ENCODE measurements at regions not wholly inside any gene's neighbourhood (a gene's known extent, or its start where the extent isn't known, plus 50 kb on each side); places are given as distances from the start of the nearest gene placed in this dataset.

DNA sequence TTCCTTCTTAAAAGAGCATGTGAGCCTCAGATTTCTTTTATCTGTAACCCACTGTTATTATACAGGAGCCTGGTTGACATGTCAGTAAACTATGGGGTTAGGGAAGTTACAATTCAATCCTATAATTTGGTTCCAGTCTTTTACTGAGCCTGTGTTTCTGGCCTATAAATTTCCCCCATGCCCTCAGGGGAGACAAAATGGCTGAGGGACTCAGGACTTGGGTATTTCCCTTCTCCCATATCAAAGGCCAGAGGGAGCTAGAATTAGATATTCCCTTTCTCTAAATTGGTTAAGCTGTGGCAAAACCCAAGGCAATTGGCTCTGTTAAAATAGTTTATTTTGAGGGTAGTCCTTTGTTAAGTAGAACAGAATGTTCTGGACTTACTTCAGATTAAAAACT is 823.2 kb downstream of the TLE1 start:
- POLR2A ChIA-PET (ENCODE audit: low non-redundant PET): no interaction called here
- CTCF ChIA-PET: no interaction called here

DNA sequence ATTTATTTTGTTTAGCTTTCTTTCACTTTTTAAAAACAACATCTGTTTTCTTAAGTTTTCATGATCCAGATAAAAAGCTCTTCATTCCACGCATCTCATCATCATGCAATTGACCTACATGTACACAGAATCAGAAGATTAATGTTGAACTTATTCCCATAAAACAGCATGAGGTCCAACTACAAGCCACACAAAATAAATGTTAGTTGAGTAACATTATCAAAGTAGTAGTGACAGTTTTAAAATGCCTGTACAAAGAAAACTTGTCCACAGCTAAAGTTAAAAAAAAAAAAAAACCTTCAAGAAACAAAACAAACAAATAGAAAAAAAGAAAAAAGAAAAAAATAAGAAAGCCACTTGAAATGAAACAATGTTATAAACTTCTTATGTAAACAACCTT is 846.3 kb downstream of the TLE1 start:
- POLR2A ChIA-PET (ENCODE audit: low non-redundant PET): no interaction called here
- TF ChIP-seq, protein P1, sequence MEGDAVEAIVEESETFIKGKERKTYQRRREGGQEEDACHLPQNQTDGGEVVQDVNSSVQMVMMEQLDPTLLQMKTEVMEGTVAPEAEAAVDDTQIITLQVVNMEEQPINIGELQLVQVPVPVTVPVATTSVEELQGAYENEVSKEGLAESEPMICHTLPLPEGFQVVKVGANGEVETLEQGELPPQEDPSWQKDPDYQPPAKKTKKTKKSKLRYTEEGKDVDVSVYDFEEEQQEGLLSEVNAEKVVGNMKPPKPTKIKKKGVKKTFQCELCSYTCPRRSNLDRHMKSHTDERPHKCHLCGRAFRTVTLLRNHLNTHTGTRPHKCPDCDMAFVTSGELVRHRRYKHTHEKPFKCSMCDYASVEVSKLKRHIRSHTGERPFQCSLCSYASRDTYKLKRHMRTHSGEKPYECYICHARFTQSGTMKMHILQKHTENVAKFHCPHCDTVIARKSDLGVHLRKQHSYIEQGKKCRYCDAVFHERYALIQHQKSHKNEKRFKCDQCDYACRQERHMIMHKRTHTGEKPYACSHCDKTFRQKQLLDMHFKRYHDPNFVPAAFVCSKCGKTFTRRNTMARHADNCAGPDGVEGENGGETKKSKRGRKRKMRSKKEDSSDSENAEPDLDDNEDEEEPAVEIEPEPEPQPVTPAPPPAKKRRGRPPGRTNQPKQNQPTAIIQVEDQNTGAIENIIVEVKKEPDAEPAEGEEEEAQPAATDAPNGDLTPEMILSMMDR (conservative IDR thresholded peaks at IDR 0.05; ENCODE audit: low read depth): no peak

More for the DNA sequence above, 823.2 kb downstream of the TLE1 start:
- no peak for DNase-seq (ENCODE audit: low spot score)
- no peak overlapping the region for H3K27ac ChIP-seq
- TF ChIP-seq, protein P1 (conservative IDR thresholded peaks at IDR 0.05; ENCODE audit: low read depth): no peak

DNA sequence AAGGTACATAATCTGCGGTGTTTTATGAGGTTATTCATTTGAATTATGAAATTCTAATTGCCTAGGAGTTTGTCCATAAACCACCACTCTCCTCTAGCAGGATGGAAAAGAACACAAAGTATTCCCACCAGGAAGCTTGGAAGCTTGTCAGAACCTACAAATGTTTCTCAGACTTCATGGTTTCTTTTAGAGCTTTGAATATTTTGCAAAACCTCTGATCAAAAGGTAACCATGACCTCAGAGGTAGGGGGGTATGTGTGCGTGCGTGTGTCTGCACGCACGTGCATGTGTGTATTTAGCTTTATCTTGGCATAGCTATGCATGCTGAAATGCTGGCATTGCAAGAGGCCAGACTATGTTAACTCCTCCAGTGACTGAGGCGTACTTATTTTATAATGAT is 847.0 kb downstream of the TLE1 start:
- TF ChIP-seq, protein P1 (conservative IDR thresholded peaks at IDR 0.05; ENCODE audit: low read depth): no peak
- no peak for DNase-seq (ENCODE audit: low spot score)
- ChIA-PET POLR2A (ENCODE audit: low non-redundant PET) (no interaction called here), CTCF (interaction anchor here (0.5 kb wide), 1 partner anchor 1232 kb away, joined by 4 read pairs; no protein-coding TSS in a partner anchor)
- H3K27ac ChIP-seq: no peak overlapping the region

More for the DNA sequence above, 846.3 kb downstream of the TLE1 start:
- CTCF ChIA-PET: interaction anchor here (0.5 kb wide), 1 partner anchor 1233 kb away, joined by 4 read pairs; no protein-coding TSS in a partner anchor
- H3K27ac ChIP-seq: no peak overlapping the region
- no peak for DNase-seq (ENCODE audit: low spot score)

DNA sequence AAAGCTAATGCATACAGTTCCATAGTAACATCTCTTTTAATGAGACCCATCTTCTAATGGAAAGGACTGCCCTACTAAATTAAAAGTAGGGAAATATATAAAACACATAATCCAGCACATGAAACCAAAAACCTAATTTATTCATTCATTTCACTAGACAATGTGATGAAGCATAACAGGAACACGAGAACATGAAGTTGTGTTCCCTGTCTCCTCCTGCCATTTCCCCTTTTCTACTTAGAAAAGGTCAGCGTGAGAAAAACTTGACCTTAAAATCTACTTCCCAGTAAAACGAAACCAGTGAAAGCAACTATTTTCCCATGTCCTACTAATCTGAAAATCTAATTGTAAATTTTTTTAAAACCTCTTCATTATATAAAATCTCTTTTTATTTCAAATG is 847.5 kb downstream of the TLE1 start:
- TF ChIP-seq, protein P1 (conservative IDR thresholded peaks at IDR 0.05; ENCODE audit: low read depth): no peak
- DNase-seq (ENCODE audit: low spot score): no peak
- H3K27ac ChIP-seq: no peak overlapping the region
- ChIA-PET CTCF (interaction anchor here (0.7 kb wide), 1 partner anchor 70 kb away, joined by 4 read pairs; no protein-coding TSS in a partner anchor), POLR2A (ENCODE audit: low non-redundant PET) (no interaction called here)

DNA sequence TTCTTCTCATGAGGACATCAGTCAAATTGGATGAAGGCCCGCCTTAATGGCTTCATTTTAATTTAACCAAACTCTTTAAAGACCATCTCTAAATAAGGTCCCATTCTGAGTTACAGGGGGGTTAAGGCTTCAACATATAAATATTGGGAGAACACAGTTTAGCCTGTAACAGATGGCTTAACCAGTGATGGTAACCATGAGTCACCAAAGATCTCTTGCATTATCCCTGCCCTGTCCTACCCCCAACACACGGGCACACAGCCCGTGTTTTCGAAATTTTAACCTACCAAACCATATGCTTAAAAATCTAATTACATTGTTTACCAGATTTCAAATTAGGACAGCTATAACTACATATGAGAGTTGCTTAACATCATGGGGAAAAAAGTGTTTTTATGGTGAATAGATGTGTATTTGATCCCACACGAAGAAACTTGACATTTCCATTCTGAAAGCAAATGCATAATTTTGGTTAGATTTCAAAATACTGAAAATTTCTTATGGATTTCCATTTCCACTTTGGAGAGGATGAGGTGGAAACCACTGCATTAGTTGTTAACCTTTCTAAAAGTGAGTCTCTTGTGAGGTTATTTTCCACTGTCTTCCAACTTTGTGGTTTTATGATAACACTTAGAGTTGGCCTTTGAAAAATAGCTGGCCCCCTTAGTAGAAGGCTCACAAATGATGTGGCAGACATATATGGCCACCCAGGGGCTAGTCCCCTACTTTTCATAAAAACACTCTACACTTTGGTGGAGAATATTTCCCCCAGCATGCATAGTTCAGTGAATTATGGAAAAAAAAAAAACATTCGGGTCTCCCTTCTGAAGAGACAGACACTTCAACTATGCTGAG is 849.3 kb downstream of the TLE1 start:
- TF ChIP-seq, protein P1 (conservative IDR thresholded peaks at IDR 0.05; ENCODE audit: low read depth): no peak
- ChIA-PET CTCF (interaction anchor here (0.6 to 0.7 kb wide), 4 partner anchors 49 to 675 kb away, joined by 4 to 5 read pairs (median 5); no protein-coding TSS in a partner anchor), POLR2A (ENCODE audit: low non-redundant PET) (no interaction called here)
- no peak overlapping the region for H3K27ac ChIP-seq
- DNase-seq (ENCODE audit: low spot score): no peak

DNA sequence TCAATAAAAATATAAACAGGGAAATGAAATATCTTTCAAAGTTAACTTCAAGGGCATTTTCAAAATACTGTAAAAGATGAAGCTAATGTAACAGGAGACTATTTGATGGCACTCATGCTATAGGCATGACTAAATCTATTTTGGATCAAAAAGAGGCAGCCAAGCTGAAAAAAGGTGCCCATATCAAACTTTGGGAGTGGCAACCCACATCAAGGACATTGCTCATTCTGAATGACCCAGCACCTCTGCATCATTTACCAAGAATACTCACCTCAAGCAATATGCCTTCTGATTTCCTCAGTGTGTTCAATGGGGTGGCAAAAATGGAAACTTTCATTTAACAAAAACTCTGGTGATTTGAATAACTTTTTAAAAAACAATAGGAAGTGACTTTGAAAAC is 853.3 kb downstream of the TLE1 start:
- no peak overlapping the region for H3K27ac ChIP-seq
- CTCF ChIA-PET: no interaction called here
- POLR2A ChIA-PET (ENCODE audit: low non-redundant PET): no interaction called here
- TF ChIP-seq, protein P1 (conservative IDR thresholded peaks at IDR 0.05; ENCODE audit: low read depth): no peak
- no peak for DNase-seq (ENCODE audit: low spot score)
